Large intestine (tissue), 3 donors: ENCODE measurements at regions not wholly inside any gene's neighbourhood (a gene's known extent, or its start where the extent isn't known, plus 50 kb on each side); places are given as distances from the start of the nearest gene placed in this dataset.
"Not testable (repeated sequence)": the region's sequence is repeated elsewhere in the genome, so short reads cannot be mapped to it uniquely, and the experiment has no call there.

Source experiments
- DNase-seq, 2 donors: peaks; one replicate each; pipeline versions ENCODE4 v3.0.0 to v3.0.0-alpha.2; 2013
- H3K27ac ChIP-seq: one replicate; pipeline ENCODE4 v1.5.1; 2013; ENCODE audit warnings: low read length
- H3K27me3 ChIP-seq: 2 replicates; pipeline ENCODE4 v1.6.1; 2013; ENCODE audit warnings: low read length; ENCODE audit not compliant: control insufficient read depth, insufficient read depth
- H3K36me3 ChIP-seq: 2 replicates; pipeline ENCODE4 v1.6.1; 2013; ENCODE audit warnings: low read length; ENCODE audit not compliant: control insufficient read depth, insufficient read depth
- H3K4me1 ChIP-seq: one replicate; pipeline ENCODE4 v1.6.1; 2013; ENCODE audit warnings: low read length; ENCODE audit not compliant: control insufficient read depth, insufficient read depth
- H3K4me3 ChIP-seq: one replicate; pipeline ENCODE4 v1.5.1; 2013; ENCODE audit warnings: low read length
- H3K9me3 ChIP-seq: one replicate; pipeline ENCODE4 v1.6.1; 2013; ENCODE audit warnings: mild to moderate bottlenecking, low read depth, low read length, moderate library complexity; ENCODE audit not compliant: control insufficient read depth
- WGBS: methylation state at CpG from one replicate; pipeline ENCODE4 v1.1.5; 2013; ENCODE audit warnings: low lambda C conversion rate; ENCODE audit not compliant: insufficient coverage; 5-methylcytosine and 5-hydroxymethylcytosine counted together

- H3K27me3 ChIP-seq: no peaks in the 10 kb centered on the region
- H3K9me3 ChIP-seq: no peaks in the 10 kb centered on the region
- 100% methylated on average over 1 of the region's 20 CpGs for WGBS
- DNase-seq: no peak
- no peaks in the 10 kb centered on the region for H3K4me1 ChIP-seq
- H3K36me3 ChIP-seq: no peaks in the 10 kb centered on the region
- H3K4me3 ChIP-seq: no peak overlapping the region
- no peak overlapping the region for H3K27ac ChIP-seq
Measured at GRCh38 chr18:79604205-79604912, 75.2 kb upstream of the CTDP1 start.

DNA sequence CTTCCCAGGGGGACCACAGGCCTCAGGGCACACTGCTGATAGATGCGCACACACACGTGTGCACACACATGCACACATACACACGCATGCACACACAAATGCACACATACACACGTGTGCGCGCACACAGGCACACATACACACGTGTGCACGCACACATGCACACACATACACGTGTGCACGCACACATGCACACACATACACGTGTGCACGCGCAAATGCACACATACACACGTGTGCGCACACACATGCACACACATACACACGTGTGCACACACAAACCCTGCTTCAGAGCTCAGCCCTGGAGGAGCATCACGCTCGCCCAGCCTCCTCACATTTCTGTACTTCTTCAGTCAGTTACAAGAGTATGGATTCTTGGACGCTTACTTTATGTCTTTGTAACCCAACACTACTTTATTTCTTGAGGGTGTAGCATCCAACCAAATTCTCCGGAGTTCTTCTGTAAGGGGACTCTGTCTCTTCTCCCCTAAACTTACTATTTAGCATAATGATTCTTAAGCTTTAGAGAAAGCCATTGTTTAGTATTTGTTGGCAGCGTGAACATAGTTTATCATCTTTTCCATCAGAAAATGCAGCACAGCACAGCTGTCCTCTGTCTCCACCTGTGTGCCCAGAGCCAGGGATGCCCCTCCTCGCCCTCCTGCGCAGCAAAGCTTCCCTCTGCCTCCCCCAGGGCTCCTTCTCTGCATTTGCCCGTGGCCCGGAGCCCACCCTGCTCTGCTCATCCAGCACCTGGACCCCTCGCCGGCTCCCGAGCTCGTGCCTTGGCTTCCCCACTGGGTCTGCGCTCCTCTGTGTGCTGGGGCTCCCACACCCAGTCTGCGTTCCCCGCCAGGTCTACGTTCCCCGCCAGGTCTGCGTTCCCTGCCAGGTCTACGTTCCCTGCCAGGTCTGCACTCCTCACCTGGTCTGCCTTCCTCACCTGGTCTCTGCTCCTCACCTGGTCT, 74.4 kb upstream of the CTDP1 start:
- WGBS: no CpG with 5 or more reads among the region's 36 CpGs
- Histone ChIP-seq H3K4me1 (no peaks in the 10 kb centered on the region), H3K27ac (no peak overlapping the region), H3K4me3 (no peak overlapping the region), H3K9me3 (no peaks in the 10 kb centered on the region), H3K27me3 (no peaks in the 10 kb centered on the region), H3K36me3 (no peaks in the 10 kb centered on the region)
- DNase-seq: no peak

DNA sequence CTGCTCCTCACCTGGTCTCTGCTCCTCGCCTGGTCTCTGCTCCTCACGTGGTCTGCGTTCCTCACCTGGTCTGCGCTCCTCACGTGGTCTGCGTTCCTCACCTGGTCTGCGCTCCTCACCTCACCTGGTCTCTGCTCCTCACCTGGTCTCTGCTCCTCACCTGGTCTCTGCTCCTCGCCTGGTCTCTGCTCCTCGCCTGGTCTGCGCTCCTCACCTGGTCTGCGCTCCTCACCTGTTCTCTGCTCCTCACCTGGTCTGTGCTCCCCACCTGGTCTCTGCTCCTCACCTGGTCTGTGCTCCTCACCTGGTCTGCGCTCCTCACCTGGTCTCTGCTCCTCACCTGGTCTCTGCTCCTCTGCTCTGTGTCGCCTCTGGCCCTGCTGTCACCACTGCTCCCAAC, 73.5 kb upstream of the CTDP1 start:
- not testable (repeated sequence) for H3K9me3 ChIP-seq, DNase-seq, H3K27me3 ChIP-seq, H3K4me1 ChIP-seq, H3K27ac ChIP-seq, H3K36me3 ChIP-seq, H3K4me3 ChIP-seq
- 91% methylated on average over 4 of the region's 13 CpGs for WGBS

DNA sequence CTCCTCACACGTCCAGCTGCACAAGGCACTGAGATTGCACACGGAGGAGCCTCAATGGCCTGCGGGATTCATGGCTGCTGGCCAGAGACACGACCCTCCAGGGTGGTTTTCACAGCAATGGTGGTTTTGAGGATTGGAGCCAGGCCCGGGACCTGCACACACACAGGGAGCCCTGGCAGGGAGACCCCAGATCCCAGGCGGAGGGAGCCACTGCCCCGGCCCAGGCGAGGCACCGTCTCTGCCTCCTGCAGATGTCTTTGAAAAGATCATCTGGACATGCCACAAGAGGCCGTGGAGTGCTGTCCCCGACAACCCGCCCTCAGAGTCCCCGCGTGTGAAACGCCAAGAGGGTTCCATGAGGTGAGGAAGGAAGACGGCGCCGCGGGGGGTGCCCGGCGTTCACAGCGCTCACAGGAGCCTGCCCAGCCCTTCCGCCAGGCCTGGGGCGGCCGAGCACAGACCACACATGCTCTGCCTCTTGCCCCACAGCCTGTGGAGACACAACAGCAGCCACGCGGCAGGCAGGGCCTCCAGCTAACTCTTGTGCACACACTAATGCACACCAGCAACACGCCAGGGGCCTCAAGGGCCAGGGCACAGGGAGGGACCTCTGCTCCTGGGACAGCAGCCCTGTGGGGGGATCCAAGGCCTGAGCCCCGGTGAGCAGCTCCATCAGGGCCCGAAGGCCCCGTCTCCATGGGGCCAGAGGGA, 72.8 kb upstream of the CTDP1 start:
- DNase-seq: no peak
- WGBS: no CpG with 5 or more reads among the region's 31 CpGs
- no peaks in the 10 kb centered on the region for H3K27me3 ChIP-seq

DNA sequence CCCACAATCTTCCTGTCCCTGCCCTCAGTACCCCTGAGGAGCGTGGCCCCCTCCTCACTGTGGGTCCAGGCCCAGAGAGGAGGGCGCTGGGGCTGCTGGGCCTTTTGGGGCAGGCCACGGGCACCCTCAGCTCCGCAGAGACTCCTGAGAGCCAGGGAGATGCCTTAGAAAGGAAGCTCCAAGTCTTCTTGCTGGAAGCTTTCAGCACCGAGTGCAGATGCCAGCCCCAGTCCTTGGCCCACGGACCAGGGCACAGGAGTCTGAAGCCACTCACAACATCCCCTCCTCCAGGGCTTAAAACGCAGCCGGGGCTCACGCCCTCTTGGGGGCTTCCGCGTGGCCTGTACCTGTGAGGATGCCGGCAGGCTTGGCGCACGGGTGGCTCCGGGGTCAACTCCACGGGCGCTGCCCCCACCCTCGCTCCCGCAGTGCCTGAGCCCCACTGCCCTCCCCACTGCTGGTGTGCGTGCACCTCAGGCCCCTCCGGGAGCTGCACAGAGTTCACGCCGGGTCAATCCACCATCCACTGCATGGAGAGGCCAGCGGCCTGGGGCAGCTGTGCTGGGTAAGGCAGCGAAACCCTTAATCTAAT, 72.1 kb upstream of the CTDP1 start:
- Histone ChIP-seq H3K4me1 (no peaks in the 10 kb centered on the region), H3K27me3 (no peaks in the 10 kb centered on the region), H3K4me3 (no peak overlapping the region), H3K36me3 (no peaks in the 10 kb centered on the region), H3K27ac (no peak overlapping the region), H3K9me3 (no peaks in the 10 kb centered on the region)
- no peak for DNase-seq
- WGBS: no CpG with 5 or more reads among the region's 25 CpGs

More for the DNA sequence above, 72.8 kb upstream of the CTDP1 start:
- Histone ChIP-seq H3K9me3 (no peaks in the 10 kb centered on the region), H3K27ac (no peak overlapping the region), H3K4me3 (no peak overlapping the region), H3K4me1 (no peaks in the 10 kb centered on the region), H3K36me3 (no peaks in the 10 kb centered on the region)

- H3K27me3 ChIP-seq: no peaks in the 10 kb centered on the region
- DNase-seq: no peak
- WGBS: 100% methylated on average over 1 of the region's 9 CpGs
- H3K36me3 ChIP-seq: no peaks in the 10 kb centered on the region
- H3K4me3 ChIP-seq: no peak overlapping the region
- no peaks in the 10 kb centered on the region for H3K4me1 ChIP-seq
- H3K27ac ChIP-seq: no peak overlapping the region
- H3K9me3 ChIP-seq: no peaks in the 10 kb centered on the region
Measured at GRCh38 chr18:79608069-79608468, 71.5 kb upstream of the CTDP1 start.

DNA sequence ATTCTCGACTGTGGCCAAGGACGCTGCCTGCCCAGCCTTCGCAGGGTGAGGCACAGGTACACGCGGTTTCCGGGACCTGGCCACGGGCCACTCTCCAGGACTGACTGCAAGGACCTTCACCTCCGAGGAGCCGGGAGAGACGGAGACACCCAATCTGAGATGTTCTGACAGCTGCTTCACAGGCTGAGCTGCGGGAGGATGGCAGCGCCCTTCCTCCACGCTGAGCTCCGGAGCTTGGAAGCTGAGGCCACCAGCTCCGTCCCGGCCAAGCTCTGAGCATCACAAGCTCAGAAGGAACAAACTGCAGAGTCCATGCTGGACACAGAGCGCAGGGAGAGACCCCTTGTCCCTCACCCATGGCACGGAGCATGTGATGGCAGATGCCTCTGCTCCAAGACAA, 71.1 kb upstream of the CTDP1 start:
- Histone ChIP-seq H3K9me3 (no peaks in the 10 kb centered on the region), H3K36me3 (no peaks in the 10 kb centered on the region), H3K4me1 (no peaks in the 10 kb centered on the region), H3K4me3 (no peak overlapping the region), H3K27me3 (no peaks in the 10 kb centered on the region), H3K27ac (no peak overlapping the region)
- DNase-seq: no peak
- no CpG with 5 or more reads among the region's 18 CpGs for WGBS

- H3K27me3 ChIP-seq: no peaks in the 10 kb centered on the region
- 80% methylated on average over 2 of the region's 11 CpGs for WGBS
- no peak overlapping the region for H3K27ac ChIP-seq
- H3K4me1 ChIP-seq: no peaks in the 10 kb centered on the region
- H3K9me3 ChIP-seq: no peaks in the 10 kb centered on the region
- no peak overlapping the region for H3K4me3 ChIP-seq
- no peaks in the 10 kb centered on the region for H3K36me3 ChIP-seq
- no peak for DNase-seq
Measured at GRCh38 chr18:79608999-79609461, 70.6 kb upstream of the CTDP1 start.

- Histone ChIP-seq H3K4me3 (no peak overlapping the region), H3K27ac (no peak overlapping the region), H3K36me3 (no peaks in the 10 kb centered on the region), H3K9me3 (no peaks in the 10 kb centered on the region), H3K4me1 (no peaks in the 10 kb centered on the region), H3K27me3 (no peaks in the 10 kb centered on the region)
- DNase-seq: no peak
- no CpG with 5 or more reads among the region's 16 CpGs for WGBS
Measured at GRCh38 chr18:79609841-79610281, 69.7 kb upstream of the CTDP1 start.
